ENCODE measurements at regions not wholly inside any gene's neighbourhood (a gene's known extent, or its start where the extent isn't known, plus 50 kb on each side); places are given as distances from the start of the nearest gene placed in this dataset.

GRCh38 chrX:36849407-36849806, 158.8 kb upstream of the FAM47C start:
- TF ChIP-seq CTCF (IDR thresholded peaks at IDR 0.05) (no peak), POLR2AphosphoS5 (IDR thresholded peaks at IDR 0.05) (no peak), EP300 (IDR thresholded peaks at IDR 0.05) (no peak), POLR2A (IDR thresholded peaks at IDR 0.05) (no peak)
